ENCODE measurements at regions not wholly inside any gene's neighbourhood (a gene's known extent, or its start where the extent isn't known, plus 50 kb on each side); places are given as distances from the start of the nearest gene placed in this dataset.

GRCh38 chr3:118304557-118304956 lies 730.1 kb downstream of the IGSF11 start:
- H3K27me3 ChIP-seq: no peaks in the 10 kb centered on the region
- no peak for DNase-seq
- no peaks in the 10 kb centered on the region for H3K4me1 ChIP-seq
- H3K27ac ChIP-seq: no peak overlapping the region
- H3K4me3 ChIP-seq: no peak overlapping the region
- no peaks in the 10 kb centered on the region for H3K36me3 ChIP-seq
- H3K9me3 ChIP-seq: no peaks in the 10 kb centered on the region
- intact Hi-C loops (cut with DNase I; ENCODE audit: low total_unique reads): no loop called here
- no peak for TF ChIP-seq CTCF (IDR thresholded peaks at IDR 0.05)

DNA sequence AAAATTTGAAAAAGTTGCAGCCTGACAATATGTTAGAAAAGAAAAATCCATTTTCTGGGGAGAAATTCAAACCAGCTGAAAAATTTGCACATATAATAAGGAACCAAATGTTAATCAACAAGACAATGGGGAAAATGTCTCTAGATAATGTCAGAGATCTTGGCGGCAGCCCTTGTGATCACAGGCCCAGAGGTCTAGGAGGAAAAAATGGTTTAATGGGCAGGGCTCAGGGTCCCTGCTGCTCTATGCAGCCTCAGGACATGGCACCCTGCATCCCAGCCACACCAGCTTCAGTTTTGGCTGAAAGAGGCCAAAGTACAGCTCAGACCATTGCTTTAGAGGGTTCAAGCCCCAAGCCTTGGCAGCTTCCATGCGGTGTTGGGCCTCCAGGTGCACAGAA lies 701.9 kb downstream of the IGSF11 start:
- H3K27ac ChIP-seq: no peak overlapping the region

DNA sequence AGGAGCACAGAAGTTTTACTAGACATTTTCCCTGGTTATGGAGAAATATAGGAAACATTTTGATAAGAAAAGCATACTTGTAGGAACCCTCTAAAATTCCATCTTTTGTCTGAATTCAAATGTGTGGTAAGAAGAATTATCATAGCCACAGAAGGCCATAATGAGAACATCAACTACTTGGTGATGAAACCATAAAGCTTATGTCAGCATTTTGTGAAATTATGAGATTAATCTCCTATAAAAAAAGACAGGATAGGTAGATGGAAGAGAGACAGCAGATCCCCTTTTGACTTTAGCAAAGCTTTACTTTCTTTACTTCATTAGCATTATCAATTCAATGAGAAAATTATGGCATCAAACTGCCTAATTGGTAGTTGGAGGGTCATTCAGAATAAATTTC lies 697.0 kb downstream of the IGSF11 start:
- no peak for TF ChIP-seq CTCF (IDR thresholded peaks at IDR 0.05)
- no peaks in the 10 kb centered on the region for H3K9me3 ChIP-seq
- H3K4me3 ChIP-seq: no peak overlapping the region
- no peaks in the 10 kb centered on the region for H3K36me3 ChIP-seq
- H3K27ac ChIP-seq: no peak overlapping the region
- intact Hi-C loops (cut with DNase I; ENCODE audit: low total_unique reads): no loop called here
- no peaks in the 10 kb centered on the region for H3K4me1 ChIP-seq
- H3K27me3 ChIP-seq: no peaks in the 10 kb centered on the region
- DNase-seq: no peak

More for the DNA sequence above, 701.9 kb downstream of the IGSF11 start:
- no peaks in the 10 kb centered on the region for H3K36me3 ChIP-seq
- DNase-seq: no peak
- TF ChIP-seq CTCF (IDR thresholded peaks at IDR 0.05): no peak
- no peak overlapping the region for H3K4me3 ChIP-seq
- no peaks in the 10 kb centered on the region for H3K4me1 ChIP-seq
- H3K27me3 ChIP-seq: no peaks in the 10 kb centered on the region
- no peaks in the 10 kb centered on the region for H3K9me3 ChIP-seq
- intact Hi-C loops (cut with DNase I; ENCODE audit: low total_unique reads): no loop called here

DNA sequence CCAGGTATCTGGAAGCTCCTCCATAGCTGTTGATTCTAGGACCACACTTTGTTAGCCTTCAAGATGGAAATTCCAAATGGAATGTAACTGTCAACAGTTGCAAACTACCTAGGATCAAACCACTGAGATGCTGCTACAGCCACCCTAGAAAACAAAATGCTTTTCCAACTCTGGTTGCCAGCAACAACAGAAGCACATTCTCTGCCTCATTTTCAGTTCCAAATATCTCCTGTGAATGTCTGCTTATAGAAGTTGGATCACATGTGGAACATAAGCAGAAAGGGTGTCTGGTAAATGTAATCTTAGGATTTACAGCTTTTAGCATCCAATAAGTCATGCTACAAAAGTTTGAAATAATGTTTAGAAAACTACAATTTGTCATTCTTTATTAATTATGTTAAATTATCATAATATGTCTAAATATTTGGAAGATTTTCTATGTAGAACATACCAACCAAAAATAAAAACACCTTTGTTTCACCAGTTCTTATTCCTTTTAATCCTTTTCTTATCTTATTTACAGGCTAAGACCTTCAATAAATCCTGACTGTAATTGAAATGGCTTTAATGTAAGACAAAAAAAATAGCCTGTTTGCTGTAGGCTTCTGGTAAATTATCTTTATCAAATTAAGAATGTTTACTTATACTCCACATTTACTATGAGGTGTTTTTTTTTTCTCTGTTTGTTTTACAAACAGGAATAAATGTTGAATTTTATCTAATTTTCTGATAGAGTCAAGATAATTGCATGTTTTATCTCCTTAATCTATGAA lies 687.1 kb downstream of the IGSF11 start:
- no peaks in the 10 kb centered on the region for H3K27me3 ChIP-seq
- TF ChIP-seq CTCF (IDR thresholded peaks at IDR 0.05): no peak
- DNase-seq: no peak
- no peaks in the 10 kb centered on the region for H3K4me1 ChIP-seq
- no peaks in the 10 kb centered on the region for H3K36me3 ChIP-seq
- no peaks in the 10 kb centered on the region for H3K9me3 ChIP-seq
- intact Hi-C loops (cut with DNase I; ENCODE audit: low total_unique reads): no loop called here
- H3K4me3 ChIP-seq: no peak overlapping the region
- H3K27ac ChIP-seq: no peak overlapping the region

- Histone ChIP-seq H3K9me3 (no peaks in the 10 kb centered on the region), H3K27ac (no peak overlapping the region), H3K4me3 (no peak overlapping the region), H3K36me3 (no peaks in the 10 kb centered on the region), H3K27me3 (no peaks in the 10 kb centered on the region), H3K4me1 (no peaks in the 10 kb centered on the region)
- DNase-seq: no peak
- intact Hi-C loops (cut with DNase I; ENCODE audit: low total_unique reads): no loop called here
- no peak for TF ChIP-seq CTCF (IDR thresholded peaks at IDR 0.05)
Observed at GRCh38 chr3:118348169-118348557, 686.5 kb downstream of the IGSF11 start.
